ENCODE measurements at regions not wholly inside any gene's neighbourhood (a gene's known extent, or its start where the extent isn't known, plus 50 kb on each side); places are given as distances from the start of the nearest gene placed in this dataset.

DNA sequence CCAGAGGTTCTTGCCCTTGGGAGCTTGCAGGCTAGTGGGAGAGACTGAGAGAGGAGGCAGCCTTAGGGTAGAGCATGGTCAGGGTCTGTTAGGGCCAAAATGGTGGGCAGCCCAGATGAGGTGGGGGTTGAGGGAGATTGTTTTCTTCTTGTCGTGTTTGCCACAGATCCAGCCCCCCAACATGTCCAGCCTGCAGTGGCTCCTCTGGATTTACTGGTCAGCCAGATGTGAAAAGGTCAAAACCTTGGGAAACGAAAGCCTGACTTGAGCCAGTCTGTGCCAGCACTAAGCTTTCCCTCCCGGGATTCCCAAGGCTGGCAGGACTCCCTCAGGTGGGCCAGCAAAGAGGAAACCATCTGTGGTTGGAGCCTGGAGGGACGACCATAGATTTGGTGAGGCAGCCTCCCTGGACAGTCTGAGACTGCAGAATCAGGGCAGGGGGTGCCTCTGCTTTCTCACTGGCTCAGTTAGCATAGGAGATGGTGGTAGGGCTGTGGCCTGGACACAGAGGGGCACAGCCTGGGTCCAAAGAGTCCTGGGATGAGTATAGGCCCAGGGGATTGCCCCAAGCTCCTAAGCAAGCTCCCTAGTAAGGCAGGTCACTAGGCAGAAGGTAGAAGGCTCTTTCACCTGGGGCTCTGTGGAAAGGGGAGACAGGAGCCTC lies 51.2 kb upstream of the PRR23C start:
- peaks cover 17% of the 10 kb centered on the region for H3K27me3 Mint-ChIP-seq
- H3K4me3 Mint-ChIP-seq, result no peak overlapping the region
- H3K9me3 ChIP-seq (ENCODE audit: control insufficient read depth, low read length, poor library complexity, severe bottlenecking), result no peaks in the 10 kb centered on the region
- H3K4me1 Mint-ChIP-seq, result no peaks in the 10 kb centered on the region
- peaks cover 3% of the 10 kb centered on the region for H3K36me3 Mint-ChIP-seq (ENCODE audit: low read depth)
- DNase-seq (no peak), ATAC-seq (no peak)
- H3K27ac Mint-ChIP-seq, result no peak overlapping the region

DNA sequence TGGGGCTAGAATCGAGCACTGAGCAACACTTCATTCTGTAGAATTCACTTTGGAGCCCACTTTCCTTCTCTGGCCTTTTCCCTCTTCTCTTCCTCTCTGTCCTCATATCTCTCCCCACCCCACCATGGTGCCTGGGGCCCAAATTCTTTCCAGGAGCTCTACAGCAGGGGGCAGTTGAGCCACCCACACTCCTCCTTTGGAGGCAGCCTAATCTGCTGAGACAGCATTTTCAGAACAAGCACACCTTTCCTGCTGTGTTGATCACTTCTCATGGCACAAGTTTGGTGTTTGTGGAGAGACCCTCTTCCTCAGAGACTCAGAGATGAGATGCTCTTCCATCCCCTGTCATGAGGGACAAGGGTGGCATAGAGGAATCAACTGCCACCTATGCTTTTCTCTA lies 52.0 kb upstream of the PRR23C start:
- Mint-ChIP-seq H3K4me3 (no peak overlapping the region), H3K4me1 (no peaks in the 10 kb centered on the region), H3K27ac (no peak overlapping the region), H3K36me3 (ENCODE audit: low read depth) (peaks cover 3% of the 10 kb centered on the region), H3K27me3 (peaks cover 19% of the 10 kb centered on the region)
- no peak for ATAC-seq
- no peak for DNase-seq
- no peaks in the 10 kb centered on the region for H3K9me3 ChIP-seq (ENCODE audit: control insufficient read depth, low read length, poor library complexity, severe bottlenecking)

GRCh38 chr3:139098391-139098790 lies 53.7 kb upstream of the PRR23C start:
- ATAC-seq (no peak), DNase-seq (no peak)
- H3K9me3 ChIP-seq (ENCODE audit: control insufficient read depth, low read length, poor library complexity, severe bottlenecking), result no peaks in the 10 kb centered on the region
- no peak overlapping the region for H3K27ac Mint-ChIP-seq
- H3K4me3 Mint-ChIP-seq, result no peak overlapping the region
- peaks cover 37% of the 10 kb centered on the region for H3K27me3 Mint-ChIP-seq
- H3K36me3 Mint-ChIP-seq (ENCODE audit: low read depth), result peaks cover 3% of the 10 kb centered on the region
- H3K4me1 Mint-ChIP-seq, result peaks cover 3% of the 10 kb centered on the region

- ATAC-seq, result no peak
- Mint-ChIP-seq H3K4me1 (peaks cover 3% of the 10 kb centered on the region), H3K4me3 (no peak overlapping the region), H3K27me3 (peaks cover 37% of the 10 kb centered on the region), H3K27ac (no peak overlapping the region), H3K36me3 (ENCODE audit: low read depth) (no peaks in the 10 kb centered on the region)
- no peak for DNase-seq
- H3K9me3 ChIP-seq (ENCODE audit: control insufficient read depth, low read length, poor library complexity, severe bottlenecking), result no peaks in the 10 kb centered on the region
Observed at GRCh38 chr3:139099968-139100817, 55.5 kb upstream of the PRR23C start.

DNA sequence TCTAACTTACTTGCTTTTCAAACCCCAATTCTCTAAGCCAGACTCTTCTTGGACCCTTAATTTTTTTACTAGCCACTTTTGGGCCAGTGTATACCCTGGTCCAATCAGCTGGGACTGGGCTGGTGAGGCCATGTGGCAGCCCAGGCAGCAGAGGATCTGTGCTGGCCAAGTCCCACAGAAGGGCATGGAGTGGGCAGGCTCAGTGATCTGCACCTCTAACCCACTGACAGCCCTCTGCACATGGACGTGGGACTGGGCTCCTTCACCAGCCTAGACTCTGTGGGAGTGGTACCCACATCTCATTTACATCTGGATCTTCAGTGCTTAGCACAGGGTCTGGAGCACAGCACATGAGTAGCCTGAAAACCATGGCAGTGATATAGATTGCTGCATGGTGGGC lies 56.1 kb upstream of the PRR23C start:
- Mint-ChIP-seq H3K27me3 (peaks cover 41% of the 10 kb centered on the region), H3K27ac (no peak overlapping the region), H3K36me3 (ENCODE audit: low read depth) (no peaks in the 10 kb centered on the region), H3K4me3 (no peak overlapping the region), H3K4me1 (peaks cover 3% of the 10 kb centered on the region)
- DNase-seq, result no peak
- no peak for ATAC-seq
- no peaks in the 10 kb centered on the region for H3K9me3 ChIP-seq (ENCODE audit: control insufficient read depth, low read length, poor library complexity, severe bottlenecking)

- H3K27ac Mint-ChIP-seq, result no peak overlapping the region
Observed at GRCh38 chr3:139101396-139101795, 56.7 kb upstream of the PRR23C start.

GRCh38 chr3:139103484-139103883 lies 58.8 kb upstream of the PRR23C start:
- no peaks in the 10 kb centered on the region for H3K36me3 Mint-ChIP-seq (ENCODE audit: low read depth)
- ATAC-seq, result no peak
- no peak overlapping the region for H3K4me3 Mint-ChIP-seq
- peaks cover 60% of the 10 kb centered on the region for H3K27me3 Mint-ChIP-seq
- DNase-seq, result no peak
- no peaks in the 10 kb centered on the region for H3K9me3 ChIP-seq (ENCODE audit: control insufficient read depth, low read length, poor library complexity, severe bottlenecking)
- no peak overlapping the region for H3K27ac Mint-ChIP-seq
- peaks cover 7% of the 10 kb centered on the region for H3K4me1 Mint-ChIP-seq

More at GRCh38 chr3:139101396-139101795, 56.7 kb upstream of the PRR23C start:
- Mint-ChIP-seq H3K4me3 (no peak overlapping the region), H3K27me3 (peaks cover 45% of the 10 kb centered on the region), H3K4me1 (peaks cover 3% of the 10 kb centered on the region), H3K36me3 (ENCODE audit: low read depth) (no peaks in the 10 kb centered on the region)
- ATAC-seq (no peak), DNase-seq (no peak)
- H3K9me3 ChIP-seq (ENCODE audit: control insufficient read depth, low read length, poor library complexity, severe bottlenecking), result no peaks in the 10 kb centered on the region

DNA sequence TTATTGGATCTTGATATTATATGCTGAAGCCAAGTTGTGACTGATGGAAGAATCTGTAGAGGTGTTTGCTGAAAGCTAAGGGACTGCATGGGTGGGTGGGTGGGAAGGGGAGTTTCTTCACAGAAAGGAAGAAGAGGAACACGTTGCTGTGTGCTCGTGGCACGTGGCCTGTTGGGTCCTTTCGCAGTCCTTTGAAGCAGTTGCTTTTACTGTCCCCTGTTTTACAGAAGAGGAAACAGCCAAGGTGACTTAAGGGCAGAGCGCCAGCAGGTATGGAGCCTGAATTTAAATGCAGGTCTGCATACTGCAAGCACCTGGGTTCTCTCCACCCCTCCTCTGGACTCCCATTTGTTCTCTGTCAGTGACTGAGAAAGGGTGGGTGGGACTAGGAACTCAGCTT lies 59.4 kb upstream of the PRR23C start:
- H3K4me1 Mint-ChIP-seq, result peaks cover 7% of the 10 kb centered on the region
- ATAC-seq (no peak), DNase-seq (no peak)
- peaks cover 66% of the 10 kb centered on the region for H3K27me3 Mint-ChIP-seq
- no peaks in the 10 kb centered on the region for H3K9me3 ChIP-seq (ENCODE audit: control insufficient read depth, low read length, poor library complexity, severe bottlenecking)
- no peak overlapping the region for H3K27ac Mint-ChIP-seq
- H3K4me3 Mint-ChIP-seq, result no peak overlapping the region
- H3K36me3 Mint-ChIP-seq (ENCODE audit: low read depth), result no peaks in the 10 kb centered on the region

GRCh38 chr3:139105154-139105702 lies 60.5 kb upstream of the PRR23C start:
- Mint-ChIP-seq H3K27me3 (peaks cover 74% of the 10 kb centered on the region), H3K27ac (no peak overlapping the region), H3K4me1 (peaks cover 7% of the 10 kb centered on the region), H3K4me3 (no peak overlapping the region), H3K36me3 (ENCODE audit: low read depth) (no peaks in the 10 kb centered on the region)
- no peak for DNase-seq
- no peaks in the 10 kb centered on the region for H3K9me3 ChIP-seq (ENCODE audit: control insufficient read depth, low read length, poor library complexity, severe bottlenecking)
- ATAC-seq, result no peak

GRCh38 chr3:139106013-139106932 lies 61.6 kb upstream of the PRR23C start:
- no peak overlapping the region for H3K4me3 Mint-ChIP-seq
- ATAC-seq (no peak), DNase-seq (no peak)
- H3K27me3 Mint-ChIP-seq, result peaks cover 74% of the 10 kb centered on the region
- H3K9me3 ChIP-seq (ENCODE audit: control insufficient read depth, low read length, poor library complexity, severe bottlenecking), result no peaks in the 10 kb centered on the region
- H3K36me3 Mint-ChIP-seq (ENCODE audit: low read depth), result no peaks in the 10 kb centered on the region
- H3K4me1 Mint-ChIP-seq, result peaks cover 9% of the 10 kb centered on the region
- H3K27ac Mint-ChIP-seq, result no peak overlapping the region

DNA sequence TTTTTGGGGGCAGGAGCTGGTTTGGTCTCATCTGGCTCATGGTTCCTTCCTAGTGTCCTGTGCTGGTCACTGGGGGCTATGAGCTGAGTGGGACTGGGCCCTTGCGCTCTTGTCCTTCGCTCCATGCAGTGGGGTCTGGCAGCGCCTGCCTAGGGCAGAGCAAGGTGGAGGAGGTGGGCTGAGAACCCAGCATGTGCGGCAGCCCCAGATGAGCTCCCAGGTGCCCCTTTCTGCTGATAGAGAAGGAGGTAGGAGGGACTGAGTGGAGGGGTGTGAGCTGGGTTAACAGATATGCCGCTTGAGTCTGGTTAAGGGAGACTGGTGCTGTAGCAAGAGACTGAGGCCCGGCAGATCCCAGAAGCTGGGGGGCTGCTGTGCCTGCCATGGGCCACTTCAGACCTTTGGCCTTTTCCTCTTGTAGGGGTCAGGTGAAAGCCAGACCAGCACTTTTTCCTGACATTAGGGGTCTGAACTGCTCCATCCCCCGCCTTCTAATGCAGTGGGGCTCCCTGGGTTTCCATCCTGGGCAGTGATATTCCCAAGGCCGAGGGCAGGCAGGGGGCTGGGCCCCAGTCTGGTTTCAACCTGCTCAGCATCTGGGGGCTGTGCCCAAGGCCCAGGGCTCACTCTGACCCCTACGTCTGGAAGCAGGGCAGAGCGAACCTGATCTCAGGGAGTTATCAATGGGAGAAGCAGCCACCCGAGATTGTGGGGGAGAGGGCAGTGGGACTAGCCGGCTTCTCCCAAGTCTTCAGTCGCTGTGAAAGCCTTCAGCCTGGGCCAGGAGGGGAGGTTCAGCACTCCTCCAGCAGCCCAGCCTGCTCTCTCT lies 62.9 kb upstream of the PRR23C start:
- no peaks in the 10 kb centered on the region for H3K9me3 ChIP-seq (ENCODE audit: control insufficient read depth, low read length, poor library complexity, severe bottlenecking)
- Mint-ChIP-seq H3K27me3 (peaks cover 74% of the 10 kb centered on the region), H3K4me1 (peaks cover 12% of the 10 kb centered on the region), H3K36me3 (ENCODE audit: low read depth) (no peaks in the 10 kb centered on the region), H3K4me3 (no peak overlapping the region), H3K27ac (no peak overlapping the region)
- DNase-seq, result no peak
- no peak for ATAC-seq

GRCh38 chr3:139108253-139108969 lies 63.7 kb upstream of the PRR23C start:
- H3K4me3 Mint-ChIP-seq, result no peak overlapping the region
- peaks cover 16% of the 10 kb centered on the region for H3K4me1 Mint-ChIP-seq
- no peaks in the 10 kb centered on the region for H3K9me3 ChIP-seq (ENCODE audit: control insufficient read depth, low read length, poor library complexity, severe bottlenecking)
- no peak overlapping the region for H3K27ac Mint-ChIP-seq
- ATAC-seq (no peak), DNase-seq (no peak)
- peaks cover 74% of the 10 kb centered on the region for H3K27me3 Mint-ChIP-seq
- no peaks in the 10 kb centered on the region for H3K36me3 Mint-ChIP-seq (ENCODE audit: low read depth)
